PFSK-1 (cell line): ENCODE measurements at regions not wholly inside any gene's neighbourhood (a gene's known extent, or its start where the extent isn't known, plus 50 kb on each side); places are given as distances from the start of the nearest gene placed in this dataset.

Experiments
- FOXP2 ChIP-seq: optimal IDR thresholded peaks from 2 replicates; pipeline ENCODE3; 2011; ENCODE audit warnings: borderline replicate concordance, control low read depth, inconsistent platforms; ENCODE audit not compliant: insufficient read depth; ENCODE audit errors: extremely low read length, extremely low read depth
- POLR2AphosphoS5 ChIP-seq: IDR thresholded peaks from 2 replicates; pipeline ENCODE4 v1.6.1; 2012; ENCODE audit warnings: low read depth, mild to moderate bottlenecking, control low read depth, low read length, moderate library complexity
- SIN3A ChIP-seq: IDR thresholded peaks from 2 replicates; pipeline ENCODE4 v1.6.1; 2012; ENCODE audit warnings: mild to moderate bottlenecking, low read length, moderate library complexity, borderline replicate concordance; ENCODE audit not compliant: insufficient read depth
- TAF1 ChIP-seq: IDR thresholded peaks from 2 replicates; pipeline ENCODE4 v1.6.1; 2012; ENCODE audit warnings: low read length, control low read depth, borderline replicate concordance; ENCODE audit not compliant: insufficient read depth
- TF ChIP-seq, protein P1 (sequence below), 2 experiments: IDR thresholded peaks; 2 replicates each; pipeline versions ENCODE4 v1.6.1 to v1.8.0; 2011 to 2012; ENCODE audit warnings: low read depth in 2 of 2, low read length in 2 of 2, control low read depth in 1 of 2, inconsistent platforms in 1 of 2, mild to moderate bottlenecking in 1 of 2, moderate library complexity in 1 of 2; ENCODE audit not compliant: insufficient read depth in 1 of 2

DNA sequence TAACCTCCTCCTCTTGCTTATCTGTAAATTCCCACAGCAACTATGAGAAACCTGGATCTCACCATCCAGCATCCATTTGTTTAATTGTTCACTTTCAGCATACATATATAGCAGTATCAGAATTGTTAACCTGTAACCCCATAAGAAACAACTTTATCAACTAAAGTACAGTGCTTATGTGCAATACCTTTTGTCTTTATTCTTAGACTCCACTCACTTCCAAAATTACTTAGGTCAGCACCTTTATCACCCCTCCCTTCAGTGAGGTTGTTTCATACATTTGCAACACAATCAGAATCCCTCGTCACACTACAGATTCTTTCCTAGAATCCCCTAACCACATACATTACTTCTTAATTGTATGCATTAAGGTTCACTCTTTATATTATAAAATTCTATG is 225.9 kb upstream of the NCKAP5 start:
- TF ChIP-seq FOXP2 (no peak), TAF1 (no peak), SIN3A (no peak), POLR2AphosphoS5 (no peak)

DNA sequence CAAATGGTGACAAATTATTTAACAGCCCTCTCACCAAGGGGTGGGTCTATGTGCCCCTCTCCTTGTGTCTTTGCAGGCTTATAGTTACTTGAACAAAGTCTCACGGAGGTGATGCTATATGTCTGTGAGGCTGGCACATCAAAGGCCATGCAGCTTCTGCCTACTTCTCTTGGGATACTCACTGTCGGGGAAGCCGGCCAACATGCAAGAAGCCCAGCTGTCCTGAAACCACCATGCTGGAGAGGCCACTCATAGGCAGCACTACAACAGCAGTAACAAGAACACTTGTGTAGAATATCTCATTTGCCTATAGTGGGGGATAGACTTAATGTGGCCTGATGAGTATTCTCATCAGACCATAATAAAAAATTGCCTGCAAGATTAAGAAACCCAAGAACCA is 233.7 kb upstream of the NCKAP5 start:
- TF ChIP-seq TAF1, result no peak
- no peak for TF ChIP-seq FOXP2
- TF ChIP-seq, protein P1, sequence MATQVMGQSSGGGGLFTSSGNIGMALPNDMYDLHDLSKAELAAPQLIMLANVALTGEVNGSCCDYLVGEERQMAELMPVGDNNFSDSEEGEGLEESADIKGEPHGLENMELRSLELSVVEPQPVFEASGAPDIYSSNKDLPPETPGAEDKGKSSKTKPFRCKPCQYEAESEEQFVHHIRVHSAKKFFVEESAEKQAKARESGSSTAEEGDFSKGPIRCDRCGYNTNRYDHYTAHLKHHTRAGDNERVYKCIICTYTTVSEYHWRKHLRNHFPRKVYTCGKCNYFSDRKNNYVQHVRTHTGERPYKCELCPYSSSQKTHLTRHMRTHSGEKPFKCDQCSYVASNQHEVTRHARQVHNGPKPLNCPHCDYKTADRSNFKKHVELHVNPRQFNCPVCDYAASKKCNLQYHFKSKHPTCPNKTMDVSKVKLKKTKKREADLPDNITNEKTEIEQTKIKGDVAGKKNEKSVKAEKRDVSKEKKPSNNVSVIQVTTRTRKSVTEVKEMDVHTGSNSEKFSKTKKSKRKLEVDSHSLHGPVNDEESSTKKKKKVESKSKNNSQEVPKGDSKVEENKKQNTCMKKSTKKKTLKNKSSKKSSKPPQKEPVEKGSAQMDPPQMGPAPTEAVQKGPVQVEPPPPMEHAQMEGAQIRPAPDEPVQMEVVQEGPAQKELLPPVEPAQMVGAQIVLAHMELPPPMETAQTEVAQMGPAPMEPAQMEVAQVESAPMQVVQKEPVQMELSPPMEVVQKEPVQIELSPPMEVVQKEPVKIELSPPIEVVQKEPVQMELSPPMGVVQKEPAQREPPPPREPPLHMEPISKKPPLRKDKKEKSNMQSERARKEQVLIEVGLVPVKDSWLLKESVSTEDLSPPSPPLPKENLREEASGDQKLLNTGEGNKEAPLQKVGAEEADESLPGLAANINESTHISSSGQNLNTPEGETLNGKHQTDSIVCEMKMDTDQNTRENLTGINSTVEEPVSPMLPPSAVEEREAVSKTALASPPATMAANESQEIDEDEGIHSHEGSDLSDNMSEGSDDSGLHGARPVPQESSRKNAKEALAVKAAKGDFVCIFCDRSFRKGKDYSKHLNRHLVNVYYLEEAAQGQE (IDR thresholded peaks at IDR 0.05; ENCODE audit: insufficient read depth in 1 of 2, low read depth in 2 of 2, low read length in 2 of 2), result no peak
- no peak for TF ChIP-seq POLR2AphosphoS5
- TF ChIP-seq SIN3A, result no peak

DNA sequence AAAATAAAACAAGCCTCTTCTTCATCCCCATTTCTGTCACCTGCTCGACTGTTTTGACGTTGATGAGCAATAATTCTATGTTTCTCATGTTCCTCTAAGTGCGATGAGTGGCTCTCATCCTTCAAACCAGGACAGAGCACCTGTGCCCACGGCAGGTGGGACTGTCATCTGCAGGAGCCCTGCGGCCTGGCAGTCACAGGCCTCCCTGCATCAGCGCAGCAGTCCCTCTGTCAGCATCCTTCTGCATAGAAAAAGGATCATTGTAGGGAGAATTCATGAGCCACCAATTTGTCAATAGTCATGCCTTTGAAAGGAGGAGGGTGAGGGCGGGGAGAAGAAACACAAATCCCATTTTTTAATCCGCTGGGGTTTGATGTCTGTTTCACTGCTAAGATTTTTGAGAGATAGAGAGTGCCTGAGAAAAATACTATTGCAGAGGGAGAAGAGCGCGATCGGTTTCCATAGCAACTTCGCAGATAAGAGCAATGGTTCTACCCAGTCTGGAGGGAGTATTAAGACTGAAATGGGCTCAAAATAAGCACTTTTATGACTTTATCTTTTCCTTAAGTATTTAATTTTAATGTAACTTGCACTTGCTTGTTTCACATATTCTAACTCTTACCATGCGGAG is 234.3 kb upstream of the NCKAP5 start:
- no peak for TF ChIP-seq POLR2AphosphoS5
- TF ChIP-seq FOXP2, result no peak
- no peak for TF ChIP-seq SIN3A
- TF ChIP-seq TAF1, result no peak
- TF ChIP-seq, protein P1 (IDR thresholded peaks at IDR 0.05; ENCODE audit: insufficient read depth in 1 of 2, low read depth in 2 of 2, low read length in 2 of 2), result no peak

DNA sequence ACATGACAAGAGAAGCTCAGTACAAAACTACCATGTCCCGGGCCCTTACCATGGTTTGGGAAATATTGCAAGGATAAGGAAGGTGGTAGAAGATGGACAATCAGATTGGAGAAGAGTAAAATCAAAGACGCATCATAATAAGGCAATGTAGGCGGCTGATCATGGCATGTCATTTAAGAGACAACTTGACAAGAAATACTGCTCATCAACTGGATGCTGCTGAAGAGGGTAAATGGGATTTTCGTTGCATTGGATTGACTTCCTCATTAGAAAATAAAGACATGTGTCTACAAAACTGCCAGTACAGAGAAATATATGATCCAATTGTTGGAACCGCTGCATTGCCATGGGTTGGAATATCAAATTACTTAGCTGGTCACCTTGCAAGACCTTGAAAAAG is 238.3 kb upstream of the NCKAP5 start:
- TF ChIP-seq SIN3A, result no peak
- TF ChIP-seq FOXP2, result no peak
- TF ChIP-seq TAF1, result no peak

DNA sequence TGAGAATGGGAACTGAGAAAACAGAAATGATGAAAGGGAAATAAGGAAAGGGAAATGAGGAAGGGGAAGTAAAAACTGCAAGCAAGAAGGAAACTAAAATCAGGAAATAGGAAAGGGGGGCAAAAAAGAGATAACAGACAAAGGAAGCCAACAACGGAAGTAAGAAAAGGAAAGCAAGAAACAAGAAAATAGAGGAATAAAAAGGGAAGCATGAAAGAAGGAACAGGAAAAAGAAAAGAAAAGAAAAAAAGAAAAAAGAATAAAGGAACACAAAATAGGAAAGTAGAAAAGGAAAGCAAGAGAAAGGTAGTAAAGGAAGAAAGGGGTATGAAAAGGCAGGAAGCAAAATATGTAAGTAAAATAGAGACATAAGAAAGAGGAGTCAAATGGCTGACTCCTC is 241.2 kb upstream of the NCKAP5 start:
- TF ChIP-seq FOXP2, result no peak
- no peak for TF ChIP-seq POLR2AphosphoS5
- no peak for TF ChIP-seq SIN3A
- TF ChIP-seq, protein P1 (IDR thresholded peaks at IDR 0.05; ENCODE audit: insufficient read depth in 1 of 2, low read depth in 2 of 2, low read length in 2 of 2), result no peak
- TF ChIP-seq TAF1, result no peak

DNA sequence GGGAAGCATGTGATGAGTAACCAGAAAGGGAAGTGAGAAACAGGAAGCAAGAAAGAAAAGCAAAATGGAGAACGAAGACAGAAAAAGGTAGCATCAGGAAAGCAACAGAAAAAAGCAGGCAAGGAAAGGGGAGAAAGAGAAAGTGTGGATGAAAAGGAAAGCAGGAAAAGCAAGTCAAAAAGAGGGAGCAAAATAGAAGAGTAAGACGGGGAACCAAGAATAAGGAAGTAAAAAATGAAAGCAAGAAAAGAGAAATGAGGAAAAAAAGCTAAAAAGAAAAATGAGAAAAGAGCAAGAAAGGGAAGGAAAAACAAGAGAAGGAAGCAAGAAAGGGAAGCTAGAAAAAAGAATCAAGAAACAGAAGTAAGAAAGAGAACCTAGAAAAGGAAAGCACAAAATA is 242.3 kb upstream of the NCKAP5 start:
- TF ChIP-seq FOXP2 (no peak), POLR2AphosphoS5 (no peak), SIN3A (no peak), TAF1 (no peak)
- TF ChIP-seq, protein P1 (IDR thresholded peaks at IDR 0.05; ENCODE audit: insufficient read depth in 1 of 2, low read depth in 2 of 2, low read length in 2 of 2), result no peak
